ENCODE measurements at regions not wholly inside any gene's neighbourhood (a gene's known extent, or its start where the extent isn't known, plus 50 kb on each side); places are given as distances from the start of the nearest gene placed in this dataset.
"Not testable (repeated sequence)": the region's sequence is repeated elsewhere in the genome, so short reads cannot be mapped to it uniquely, and the experiment has no call there.

DNA sequence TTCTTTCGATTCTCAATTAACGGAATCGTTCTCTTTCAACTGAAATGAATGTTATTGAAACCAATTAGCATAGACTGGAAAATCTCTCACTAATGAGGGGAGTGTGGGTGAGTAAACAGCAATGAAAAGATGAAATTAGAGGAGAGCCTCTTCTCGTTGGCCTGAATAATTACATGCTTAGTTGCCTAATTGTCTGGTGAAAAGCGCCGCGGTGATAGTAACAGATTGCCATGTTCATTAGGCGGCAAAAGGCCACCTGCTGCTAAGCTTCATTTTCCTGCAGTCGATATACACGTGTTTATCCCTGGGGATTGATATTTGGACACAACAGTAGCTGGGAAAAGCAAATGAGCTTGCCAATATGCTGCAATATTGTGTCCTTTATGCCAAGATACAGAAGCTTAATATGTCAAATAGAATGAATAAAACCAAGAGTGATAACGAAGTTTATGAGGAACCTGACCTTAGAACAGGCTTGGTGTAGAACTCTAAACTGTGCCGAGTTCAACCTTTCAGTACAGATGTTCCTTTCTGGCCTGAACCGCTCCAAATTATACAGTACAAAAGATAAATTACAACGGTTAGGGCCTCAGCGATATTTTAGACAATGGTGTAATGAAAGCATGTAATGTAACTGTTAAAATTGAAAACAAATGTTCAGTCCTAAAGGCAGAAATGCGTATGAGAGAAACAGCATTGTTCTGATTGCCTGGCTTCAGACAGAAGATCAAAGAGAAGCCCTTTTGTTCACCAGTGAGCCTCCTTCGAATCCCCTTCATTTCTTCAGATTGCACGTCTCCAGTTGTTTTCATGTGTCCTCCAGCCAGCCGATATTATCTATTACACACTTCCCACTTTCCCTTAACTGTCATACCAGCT lies 185.2 kb downstream of the SHOX2 start:
- DNase-seq (ENCODE audit: low spot score) = no peak

DNA sequence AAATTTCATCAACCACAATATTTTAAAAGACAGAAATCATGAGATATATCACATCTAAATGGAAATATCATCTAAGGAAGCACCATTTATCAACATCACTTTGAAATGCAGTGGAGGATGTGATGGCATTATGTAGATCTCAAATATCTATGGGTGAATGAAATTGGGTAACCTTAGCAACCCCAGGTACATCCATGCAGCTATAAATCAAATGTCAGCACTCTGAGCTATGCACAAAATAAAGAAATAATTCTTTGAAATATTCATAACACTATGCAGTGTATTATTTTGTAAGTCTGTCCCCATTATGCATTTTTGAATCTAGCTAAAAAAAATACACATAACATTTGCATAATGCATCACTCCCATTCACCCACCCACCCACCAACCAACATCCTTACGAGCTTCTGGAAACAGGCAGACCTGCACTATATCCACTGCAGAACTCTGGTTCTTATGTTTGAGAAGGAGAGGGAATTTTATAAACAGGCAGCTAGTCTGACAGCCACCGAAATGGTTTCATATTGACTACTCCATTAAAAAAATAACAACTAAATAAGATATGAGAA lies 186.8 kb downstream of the SHOX2 start:
- DNase-seq (ENCODE audit: low spot score) = no peak

DNA sequence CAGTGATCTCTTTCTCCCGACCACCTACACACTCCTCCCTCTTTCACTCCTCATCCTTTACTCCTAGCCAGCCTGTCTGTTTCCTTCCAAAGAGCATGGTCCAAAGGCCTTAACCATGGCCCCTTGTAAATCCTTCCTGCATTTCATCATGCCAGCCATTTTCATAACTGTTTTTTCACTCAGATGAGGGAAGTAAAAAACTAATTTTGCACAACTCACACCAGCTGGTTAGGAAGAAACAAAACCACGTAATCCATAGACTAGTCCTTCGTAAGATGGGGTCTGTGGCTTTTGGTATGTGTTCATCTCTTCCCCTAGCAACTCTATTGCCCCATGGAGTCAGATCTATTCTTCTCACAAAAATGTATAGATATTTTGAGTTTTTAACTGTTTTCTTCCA lies 187.8 kb downstream of the SHOX2 start:
- no peak for DNase-seq (ENCODE audit: low spot score)

DNA sequence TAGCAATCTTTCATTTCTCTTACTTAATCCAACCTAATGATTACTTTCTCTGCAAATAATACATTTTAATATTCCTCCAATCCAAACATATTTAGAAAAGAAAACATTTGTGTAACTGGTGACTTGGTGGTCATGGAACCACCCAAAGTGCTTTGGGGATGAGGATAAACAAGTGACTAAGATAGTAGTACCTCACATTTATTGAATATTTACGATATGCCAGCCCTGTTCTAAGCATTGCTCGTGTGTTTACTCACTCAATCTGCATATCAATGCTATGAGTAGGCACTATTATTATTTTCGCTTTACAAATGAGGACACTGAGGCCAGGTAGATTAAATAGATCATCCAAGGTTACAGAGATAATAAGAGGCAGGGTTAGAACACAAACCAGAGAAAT lies 189.5 kb downstream of the SHOX2 start:
- DNase-seq (ENCODE audit: low spot score) = no peak

DNA sequence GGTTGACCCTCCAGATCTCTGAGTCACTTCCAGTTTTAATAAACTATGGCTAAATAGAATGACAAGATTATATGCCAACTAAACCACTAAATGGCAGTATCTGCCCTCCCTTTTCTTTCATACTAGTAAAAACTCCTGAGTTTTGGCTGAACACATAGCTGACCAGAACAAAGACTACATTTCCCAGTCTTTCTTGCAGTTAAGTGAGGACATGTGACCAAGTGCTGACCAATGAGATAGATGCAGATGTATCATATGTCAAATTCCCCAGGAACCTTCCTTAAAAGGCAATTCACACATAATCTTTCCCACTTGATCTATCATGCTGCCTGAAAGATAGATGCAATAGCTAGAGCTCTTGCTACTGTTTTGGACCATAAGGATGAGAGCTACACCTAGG lies 191.3 kb downstream of the SHOX2 start:
- DNase-seq (ENCODE audit: low spot score) = no peak

DNA sequence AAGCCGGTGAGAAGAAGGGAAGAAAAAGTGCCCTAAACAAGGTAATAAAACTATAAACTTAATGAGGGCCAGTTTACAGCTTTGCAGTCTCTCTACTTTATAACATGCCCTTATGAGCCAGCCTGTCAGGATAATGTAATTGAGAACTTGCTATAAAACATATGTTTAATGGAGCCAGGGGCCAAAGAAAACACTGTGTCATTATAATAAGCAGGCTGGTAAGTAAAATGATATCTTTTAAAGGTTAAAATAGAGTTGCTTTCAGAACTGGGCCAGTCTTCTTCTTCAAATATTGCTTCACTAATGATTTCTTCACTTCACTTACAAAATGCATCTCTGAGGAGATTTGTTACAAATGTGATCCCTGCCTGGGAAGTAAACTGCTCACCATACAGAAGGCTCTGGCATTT lies 192.5 kb downstream of the SHOX2 start:
- peak; percentile 12 for DNase-seq (ENCODE audit: low spot score)

DNA sequence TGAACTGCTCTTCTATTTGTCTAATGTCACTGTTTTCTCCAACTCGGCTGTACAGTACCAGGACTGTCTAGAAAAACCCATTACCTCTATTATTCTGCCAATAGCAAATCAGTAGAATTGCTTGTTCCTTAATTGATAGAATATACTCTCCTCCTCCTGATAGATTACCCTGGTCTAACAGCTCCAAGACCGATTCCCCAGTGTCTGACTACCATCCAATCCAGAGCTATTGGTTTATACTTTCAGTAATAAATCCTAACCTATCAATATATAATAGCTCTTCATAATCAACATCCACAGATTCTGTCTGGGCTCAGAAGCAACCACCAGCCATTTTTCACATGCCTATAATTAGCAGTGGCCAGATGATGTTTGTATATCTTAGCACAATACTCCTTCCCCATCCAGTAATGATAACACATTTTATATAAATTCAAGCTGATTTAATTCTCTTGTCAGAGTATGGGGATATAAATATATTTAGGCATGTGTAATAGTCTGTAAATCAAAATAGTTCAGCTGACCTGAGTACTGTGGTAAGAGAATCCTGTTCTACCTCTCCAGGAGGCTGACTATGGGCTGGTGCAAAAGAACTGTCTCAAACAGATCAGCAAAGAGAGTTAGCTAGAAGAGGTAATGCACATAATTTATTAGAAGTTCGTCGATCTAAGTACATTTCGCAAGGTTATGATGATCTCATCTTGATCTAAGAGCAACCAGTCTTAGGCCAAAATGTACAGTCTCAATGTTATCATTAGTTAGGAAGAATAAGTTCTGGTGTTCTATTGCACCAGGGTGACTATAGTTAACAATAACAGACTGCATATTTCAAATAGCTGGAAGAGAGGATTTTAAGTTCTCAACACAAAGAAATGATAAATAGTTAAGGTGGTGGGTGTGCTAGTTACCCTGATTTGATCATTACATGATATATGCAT lies 193.4 kb downstream of the SHOX2 start:
- DNase-seq (ENCODE audit: low spot score) = no peak

DNA sequence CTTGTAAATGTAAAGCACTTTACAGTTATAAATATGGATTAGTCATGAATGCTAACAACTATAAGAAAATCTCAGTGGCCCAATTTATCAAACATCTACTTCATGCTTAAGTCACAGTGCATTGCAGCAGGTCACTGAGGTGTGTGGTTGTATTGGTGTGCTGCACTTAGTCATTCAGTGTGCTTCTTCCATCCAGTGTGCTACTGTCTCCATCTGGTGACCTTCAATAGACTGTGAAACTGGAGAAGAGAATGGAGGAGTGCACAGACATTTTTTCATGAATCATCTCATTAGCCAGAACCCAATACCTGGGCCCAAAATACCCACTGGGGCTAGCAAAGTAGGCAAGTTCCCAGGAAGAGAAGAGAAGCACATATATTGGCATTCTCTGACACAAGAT lies 199.6 kb downstream of the SHOX2 start:
- DNase-seq (ENCODE audit: low spot score) = peak; percentile 60

DNA sequence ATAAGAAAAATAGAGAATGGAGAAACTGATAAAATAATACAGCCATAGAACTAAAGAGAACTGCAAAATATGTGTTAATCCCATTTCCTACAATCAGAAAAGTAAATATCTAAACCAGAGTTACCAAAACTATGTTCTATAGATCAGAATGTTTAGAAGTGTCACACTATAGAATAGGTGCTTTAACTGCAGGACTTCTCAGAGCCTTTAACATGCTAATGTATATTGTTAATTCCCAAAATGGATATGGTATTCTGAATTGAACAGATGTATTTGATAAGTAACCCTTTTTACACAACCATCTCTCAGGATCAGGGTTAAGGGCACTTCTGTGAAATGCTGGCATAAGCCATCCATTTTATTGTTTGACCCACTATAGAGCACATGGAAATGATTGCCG lies 200.3 kb downstream of the SHOX2 start:
- no peak for DNase-seq (ENCODE audit: low spot score)

DNA sequence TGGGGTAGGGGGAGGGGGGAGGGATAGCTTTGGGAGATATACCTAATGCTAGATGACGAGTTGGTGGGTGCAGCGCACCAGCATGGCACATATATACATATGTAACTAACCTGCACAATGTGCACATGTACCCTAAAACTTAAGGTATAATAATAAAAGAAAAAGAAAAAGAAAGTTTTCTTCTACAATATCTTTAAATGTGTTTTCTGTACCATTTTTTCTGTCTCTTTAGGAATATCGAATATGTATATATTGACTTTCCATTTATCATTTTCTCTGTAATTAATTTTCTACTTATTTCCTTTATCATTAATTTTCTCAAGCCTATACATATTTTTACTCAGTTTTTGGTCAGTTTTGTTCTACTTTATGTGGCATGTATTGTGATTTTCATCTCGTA lies 203.5 kb downstream of the SHOX2 start:
- not testable (repeated sequence) for DNase-seq (ENCODE audit: low spot score)

DNA sequence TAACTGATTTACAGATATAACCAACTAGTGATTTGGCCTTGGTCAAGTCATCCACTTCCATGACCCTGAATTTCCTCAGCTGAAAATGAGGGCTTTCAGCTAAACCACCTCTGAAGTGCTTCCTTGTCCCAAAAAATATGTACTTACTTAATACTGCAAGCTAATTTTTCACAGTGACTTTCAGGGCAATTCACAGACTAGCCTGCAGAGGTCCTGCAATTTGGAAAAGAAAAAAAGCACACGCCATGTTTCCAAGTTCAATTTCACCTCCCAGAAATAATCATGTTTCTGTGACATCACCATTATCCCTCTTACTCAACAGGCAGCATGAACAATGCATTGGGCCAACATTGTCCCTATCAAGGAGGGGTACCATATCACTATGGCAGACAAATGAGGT lies 218.2 kb downstream of the SHOX2 start:
- no peak for DNase-seq (ENCODE audit: low spot score)

DNA sequence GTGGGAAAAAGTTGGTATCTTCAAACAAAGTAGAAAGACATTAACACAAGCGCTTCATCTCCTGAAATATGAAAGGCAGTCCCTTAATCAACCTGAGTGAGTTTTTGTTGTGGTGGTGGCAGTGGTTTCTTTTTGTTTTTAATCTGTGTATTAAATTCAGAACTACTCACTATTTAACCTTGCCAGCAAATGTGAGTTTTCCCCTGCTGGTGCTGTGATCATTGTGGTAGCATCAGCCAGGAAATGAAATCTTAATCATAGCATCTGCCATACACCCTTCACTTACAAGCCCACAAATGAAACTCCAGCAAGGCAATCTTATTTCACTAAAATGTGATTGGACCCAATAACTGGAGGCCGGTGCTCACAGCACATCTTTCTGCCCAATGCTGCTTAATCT lies 229.7 kb downstream of the SHOX2 start:
- no peak for DNase-seq (ENCODE audit: low spot score)

DNA sequence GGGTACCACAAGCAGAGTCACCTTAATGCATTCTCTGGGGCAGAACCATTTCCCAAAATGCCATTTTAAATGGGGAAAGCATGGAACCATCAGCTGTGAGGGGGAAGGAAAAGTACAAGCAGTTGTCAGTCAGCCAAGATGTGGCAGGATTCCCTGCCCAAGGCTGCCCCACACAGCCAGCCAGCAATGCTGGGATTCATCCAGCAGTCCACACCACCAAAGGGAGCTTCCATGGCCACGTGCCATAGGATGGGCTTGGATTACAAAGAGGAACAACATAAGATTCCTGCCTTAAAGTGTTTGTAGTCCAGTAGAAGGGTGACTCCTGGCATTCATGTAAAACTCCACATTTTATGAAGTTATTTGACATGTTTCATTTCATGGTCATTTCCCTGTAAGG lies 233.3 kb downstream of the SHOX2 start:
- peak; percentile 11 for DNase-seq (ENCODE audit: low spot score)

DNA sequence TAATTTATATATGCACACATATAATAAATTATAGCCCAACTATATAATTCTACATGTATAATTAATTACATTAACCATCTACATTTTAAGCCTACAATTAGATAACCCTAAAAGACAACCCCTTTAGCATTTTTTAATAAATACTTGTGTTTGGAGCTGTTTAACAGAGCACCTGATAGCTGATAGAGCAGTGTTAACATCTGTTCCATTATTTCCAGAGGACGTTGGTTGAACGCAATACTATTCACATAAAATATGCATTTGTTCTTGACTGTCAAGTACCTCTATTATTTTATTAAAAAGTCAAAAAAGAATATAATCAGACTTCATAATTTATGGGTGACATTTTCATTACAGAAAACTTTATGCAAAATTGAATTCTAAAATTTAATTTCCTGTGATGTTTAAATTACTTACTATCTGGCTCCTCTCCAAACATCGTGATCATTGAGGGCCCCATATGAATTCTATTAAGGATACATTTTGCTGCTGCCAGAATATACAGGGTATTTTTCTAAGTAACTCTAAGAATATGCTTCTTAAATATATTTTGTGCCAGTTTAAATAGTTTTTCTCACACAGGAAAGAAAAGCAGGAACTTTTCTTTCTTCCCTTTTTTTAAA lies 234.3 kb downstream of the SHOX2 start:
- DNase-seq (ENCODE audit: low spot score) = no peak

DNA sequence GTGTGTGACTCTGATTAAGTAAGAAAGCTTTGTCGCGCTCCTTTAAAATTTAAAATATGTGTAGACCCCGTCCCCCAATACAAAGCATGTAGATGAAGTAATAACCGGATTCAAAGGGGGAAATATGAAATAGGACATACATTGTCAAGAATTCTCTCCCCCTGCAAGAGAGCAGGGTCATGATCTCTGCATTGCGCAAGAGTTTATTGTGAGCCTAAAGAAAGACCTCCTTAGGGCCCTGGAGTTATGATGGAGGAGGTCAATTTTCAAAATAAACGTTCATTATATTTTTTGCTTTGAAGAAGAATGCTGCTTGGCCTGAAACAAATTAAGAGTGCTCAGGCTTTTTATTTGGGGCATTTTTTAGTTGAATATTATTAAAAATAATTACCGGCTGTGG lies 235.0 kb downstream of the SHOX2 start:
- DNase-seq (ENCODE audit: low spot score) = no peak

DNA sequence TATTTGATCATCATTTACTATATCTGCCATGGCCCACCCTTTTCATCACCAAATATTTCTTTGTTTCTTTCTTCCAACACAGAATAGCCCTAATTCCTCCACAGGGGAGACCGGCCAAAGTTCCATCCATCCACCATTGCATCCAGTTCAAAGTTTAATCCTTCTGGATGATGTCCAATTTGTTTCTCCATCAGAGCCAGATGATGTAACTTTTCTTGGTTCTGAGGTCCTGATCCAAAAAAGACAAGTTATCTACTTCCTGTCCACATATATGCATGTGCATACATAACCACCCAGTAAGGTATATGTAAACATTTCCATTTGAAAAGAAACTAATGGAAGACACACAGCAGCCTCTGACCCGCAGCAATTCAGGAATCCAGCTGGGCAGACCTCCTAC lies 237.3 kb downstream of the SHOX2 start:
- DNase-seq (ENCODE audit: low spot score) = no peak

DNA sequence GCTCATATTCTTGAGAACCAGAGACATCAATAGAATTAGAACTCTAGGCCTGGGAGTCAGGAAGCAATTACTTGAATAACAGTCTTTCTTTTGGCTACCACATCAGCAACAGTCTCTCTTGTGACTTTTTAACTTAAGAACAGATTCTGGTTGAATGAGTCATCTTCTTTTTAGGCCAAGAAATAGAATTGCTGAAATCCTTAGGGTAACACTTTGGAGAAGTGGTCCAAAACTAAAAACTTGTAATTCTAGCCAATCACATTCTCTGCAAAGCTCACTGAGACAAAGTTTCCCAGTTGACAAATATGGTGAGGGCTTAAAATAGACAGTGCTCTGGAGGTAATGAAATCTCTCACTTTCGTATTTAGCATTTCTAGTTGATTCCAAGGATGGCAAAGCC lies 238.0 kb downstream of the SHOX2 start:
- DNase-seq (ENCODE audit: low spot score) = peak; percentile 81

DNA sequence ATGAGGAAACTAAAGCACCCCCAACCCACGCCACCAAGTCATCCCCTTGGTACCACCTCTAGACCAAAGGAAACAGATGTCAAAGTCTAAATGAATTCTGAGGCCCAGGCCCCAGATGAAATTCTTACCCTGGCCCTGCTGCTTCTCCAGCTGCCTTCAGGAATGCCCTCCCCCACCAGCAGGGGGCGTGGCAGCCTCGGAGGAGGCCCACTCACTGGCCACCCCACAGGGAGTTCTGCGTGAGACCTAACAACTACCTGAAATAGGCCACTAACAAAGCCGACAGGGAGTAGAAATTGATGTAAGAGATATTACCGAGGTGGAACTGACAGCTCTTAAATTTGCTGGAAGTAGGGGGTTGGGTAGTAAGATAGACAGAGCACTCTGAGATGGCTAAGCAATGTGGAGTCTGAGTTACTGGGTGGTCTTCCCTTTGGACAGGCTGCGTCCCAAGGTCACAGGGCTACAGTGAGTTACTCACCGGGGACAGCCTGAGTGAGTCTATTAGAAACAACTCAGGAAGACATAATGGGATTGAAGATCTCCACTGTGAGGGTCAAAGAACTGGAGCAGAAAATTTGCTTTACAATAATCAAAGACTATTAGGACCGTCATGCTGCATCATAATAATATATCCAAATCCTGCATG lies 240.7 kb downstream of the SHOX2 start:
- no peak for DNase-seq (ENCODE audit: low spot score)

DNA sequence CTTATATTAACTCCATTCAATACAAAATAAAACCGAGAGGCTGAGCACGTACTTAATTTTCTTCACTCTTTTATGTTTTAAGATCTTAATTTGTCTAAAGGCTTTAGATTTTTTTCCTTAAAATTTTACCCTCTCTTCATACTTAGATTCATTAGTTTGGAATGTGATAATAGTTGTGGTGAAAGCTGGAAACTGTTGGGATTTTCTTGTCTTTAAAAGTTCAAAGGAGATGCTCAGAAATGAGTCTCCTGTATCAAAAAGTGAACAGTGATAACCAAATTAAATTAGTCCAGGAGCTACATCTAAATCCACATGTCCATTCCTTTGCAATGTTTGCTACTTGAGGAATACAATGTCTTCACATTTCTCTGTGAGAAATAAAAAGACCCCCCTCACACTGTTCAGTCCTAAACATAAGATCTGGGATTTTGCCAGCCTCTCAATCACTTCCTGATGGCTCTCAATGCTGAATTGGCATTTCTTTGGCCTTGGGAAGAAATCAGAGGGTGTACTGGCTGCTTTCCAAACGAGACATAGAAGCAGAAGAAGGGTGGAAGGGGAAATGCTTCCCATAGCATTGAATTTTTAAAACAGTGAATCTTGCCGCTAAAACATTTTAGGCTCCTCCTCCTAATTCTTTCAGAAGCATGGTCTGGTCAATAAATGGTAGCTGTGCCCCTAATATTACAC lies 245.0 kb downstream of the SHOX2 start:
- no peak for DNase-seq (ENCODE audit: low spot score)

DNA sequence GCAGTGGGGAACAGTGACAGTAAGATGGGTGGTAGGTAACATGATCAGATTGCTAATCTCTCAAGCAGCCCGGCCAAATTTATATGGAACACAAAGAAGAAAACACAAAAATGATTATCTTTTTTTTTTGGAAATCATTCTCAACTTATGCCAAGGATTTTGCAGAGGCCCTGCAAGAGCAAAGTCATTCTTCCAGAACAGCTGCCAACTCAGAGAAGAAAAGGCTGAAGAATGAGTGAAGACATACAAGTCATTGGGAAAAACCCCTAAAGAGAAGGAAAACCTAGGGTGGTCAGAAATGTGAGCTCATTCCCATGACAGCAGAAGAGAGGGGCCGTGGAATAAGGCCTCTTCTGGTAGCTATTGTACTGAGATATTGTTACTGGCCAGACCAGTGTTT lies 246.7 kb downstream of the SHOX2 start:
- DNase-seq (ENCODE audit: low spot score) = no peak

DNA sequence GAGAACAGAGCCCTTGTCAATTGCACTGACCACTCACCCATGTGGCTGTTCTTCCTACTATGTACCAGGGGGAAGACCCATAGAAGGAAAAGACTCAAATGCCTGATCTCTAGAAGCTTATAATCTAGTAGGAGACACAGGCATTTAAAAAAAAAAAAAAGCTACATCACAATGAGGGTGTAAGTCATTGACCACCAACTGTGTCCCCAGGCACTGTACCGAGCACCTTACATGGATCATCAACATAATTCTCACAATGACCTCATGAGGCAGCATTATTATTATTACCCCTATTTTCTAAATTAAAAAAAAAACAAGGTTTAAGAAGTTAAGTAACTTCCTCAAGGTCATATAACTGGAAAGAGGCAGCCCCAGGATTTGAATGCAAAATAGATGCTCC lies 247.4 kb downstream of the SHOX2 start:
- no peak for DNase-seq (ENCODE audit: low spot score)

Measured in GM03348 (cell line).